Glutamatergic neuron (in vitro differentiated cells): ENCODE measurements at regions not wholly inside any gene's neighbourhood (a gene's known extent, or its start where the extent isn't known, plus 50 kb on each side); places are given as distances from the start of the nearest gene placed in this dataset.
"Not testable (repeated sequence)": the region's sequence is repeated elsewhere in the genome, so short reads cannot be mapped to it uniquely, and the experiment has no call there.

Source experiments
- DNase-seq: peaks from one replicate; pipeline ENCODE4 v3.0.0; 2022
- H3K27ac Mint-ChIP-seq: one replicate; pipeline ENCODE4 v1.8.0; 2020; ENCODE audit warnings: mild to moderate bottlenecking, mixed read lengths, inconsistent platforms; ENCODE audit not compliant: unreplicated experiment
- H3K27me3 Mint-ChIP-seq: one replicate; pipeline ENCODE4 v1.8.0; 2020; ENCODE audit warnings: mild to moderate bottlenecking, moderate library complexity, mixed read lengths, inconsistent platforms; ENCODE audit not compliant: unreplicated experiment
- H3K36me3 Mint-ChIP-seq: one replicate; pipeline ENCODE4 v1.8.0; 2020; ENCODE audit warnings: mild to moderate bottlenecking, mixed read lengths, inconsistent platforms; ENCODE audit not compliant: unreplicated experiment
- H3K4me1 Mint-ChIP-seq: one replicate; pipeline ENCODE4 v1.8.0; 2020; ENCODE audit warnings: mild to moderate bottlenecking, low read depth, mixed read lengths, inconsistent platforms; ENCODE audit not compliant: unreplicated experiment
- H3K4me3 Mint-ChIP-seq: one replicate; pipeline ENCODE4 v1.8.0; 2020; ENCODE audit warnings: mild to moderate bottlenecking, mixed read lengths, inconsistent platforms; ENCODE audit not compliant: unreplicated experiment
- H3K9me3 Mint-ChIP-seq: one replicate; pipeline ENCODE4 v1.8.0; 2020; ENCODE audit warnings: mild to moderate bottlenecking, moderate library complexity, mixed read lengths, inconsistent platforms; ENCODE audit not compliant: unreplicated experiment
- CTCF ChIP-seq: fragments of 200-600 bp; sonication (generic); IDR thresholded peaks from one replicate; pipeline ENCODE4 v1.5.0; 2021; ENCODE audit not compliant: partially characterized antibody, unreplicated experiment

GRCh38 chr10:36759141-36759805 is 366.1 kb upstream of the ANKRD30A start:
- H3K4me1 Mint-ChIP-seq, result no peaks in the 10 kb centered on the region
- DNase-seq, result no peak
- no peak for TF ChIP-seq CTCF
- no peaks in the 10 kb centered on the region for H3K27me3 Mint-ChIP-seq
- no peak overlapping the region for H3K4me3 Mint-ChIP-seq
- H3K9me3 Mint-ChIP-seq, result peaks cover 2% of the 10 kb centered on the region
- H3K27ac Mint-ChIP-seq, result no peak overlapping the region
- H3K36me3 Mint-ChIP-seq, result no peaks in the 10 kb centered on the region

- no peak for TF ChIP-seq CTCF
- Mint-ChIP-seq H3K4me1 (no peaks in the 10 kb centered on the region), H3K4me3 (no peak overlapping the region), H3K27me3 (no peaks in the 10 kb centered on the region), H3K9me3 (peaks cover 1% of the 10 kb centered on the region), H3K27ac (no peak overlapping the region), H3K36me3 (no peaks in the 10 kb centered on the region)
- DNase-seq, result no peak
Measured at GRCh38 chr10:36748128-36748871, 377.1 kb upstream of the ANKRD30A start.

GRCh38 chr10:36739884-36740445 is 385.4 kb upstream of the ANKRD30A start:
- no peak for TF ChIP-seq CTCF
- Mint-ChIP-seq H3K27ac (no peak overlapping the region), H3K36me3 (no peaks in the 10 kb centered on the region)

GRCh38 chr10:36738738-36739431 is 386.5 kb upstream of the ANKRD30A start:
- no peak for DNase-seq
- Mint-ChIP-seq H3K36me3 (no peaks in the 10 kb centered on the region), H3K4me1 (no peaks in the 10 kb centered on the region), H3K27me3 (no peaks in the 10 kb centered on the region), H3K27ac (no peak overlapping the region), H3K4me3 (no peak overlapping the region), H3K9me3 (no peaks in the 10 kb centered on the region)
- no peak for TF ChIP-seq CTCF

More at GRCh38 chr10:36739884-36740445, 385.4 kb upstream of the ANKRD30A start:
- Mint-ChIP-seq H3K4me3 (no peak overlapping the region), H3K9me3 (no peaks in the 10 kb centered on the region), H3K4me1 (no peaks in the 10 kb centered on the region), H3K27me3 (no peaks in the 10 kb centered on the region)
- no peak for DNase-seq

- no peak for DNase-seq
- Mint-ChIP-seq H3K4me3 (no peak overlapping the region), H3K9me3 (no peaks in the 10 kb centered on the region), H3K36me3 (no peaks in the 10 kb centered on the region), H3K4me1 (no peaks in the 10 kb centered on the region), H3K27ac (no peak overlapping the region), H3K27me3 (no peaks in the 10 kb centered on the region)
- no peak for TF ChIP-seq CTCF
Measured at GRCh38 chr10:36736311-36736710, 389.1 kb upstream of the ANKRD30A start.

GRCh38 chr10:36734590-36734989 is 390.8 kb upstream of the ANKRD30A start:
- H3K4me1 Mint-ChIP-seq, H3K9me3 Mint-ChIP-seq, H3K27me3 Mint-ChIP-seq, H3K27ac Mint-ChIP-seq, H3K4me3 Mint-ChIP-seq, H3K36me3 Mint-ChIP-seq, DNase-seq: not testable (repeated sequence)
